CD14-positive monocyte (primary cell): ENCODE measurements at regions not wholly inside any gene's neighbourhood (a gene's known extent, or its start where the extent isn't known, plus 50 kb on each side); places are given as distances from the start of the nearest gene placed in this dataset.

ENCODE experiments used
- DNase-seq, 3 donors: peaks; one replicate each; pipeline ENCODE4 v3.0.0-alpha.2; 2011 to 2022
- H2AFZ ChIP-seq: 2 replicates; pipeline ENCODE4 v1.6.0; 2012; ENCODE audit warnings: mild to moderate bottlenecking, low read depth, low read length, inconsistent platforms; ENCODE audit not compliant: insufficient read depth, poor library complexity, severe bottlenecking
- H3K27ac ChIP-seq, 2 donors: 1 replicate in 1 of 2; 2 replicates in 1 of 2; pipeline ENCODE4 v1.5.1; 2012 to 2013; ENCODE audit warnings: low read length in 2 of 2, control low read depth in 1 of 2, inconsistent platforms in 1 of 2, low read depth in 1 of 2, mild to moderate bottlenecking in 1 of 2
- H3K27me3 ChIP-seq, 2 donors: one replicate each; pipeline versions ENCODE4 v1.6.0 to v1.6.1; 2011 to 2013; ENCODE audit warnings: low read length in 2 of 2; ENCODE audit not compliant: control insufficient read depth in 2 of 2, insufficient read depth in 2 of 2
- H3K36me3 ChIP-seq, 2 donors: replicated peaks in 1 of 2; 1 replicate in 1 of 2; 2 replicates in 1 of 2; pipeline versions ENCODE4 v1.5.1 to v1.6.1; 2012 to 2013; ENCODE audit warnings: low read length in 2 of 2, control low read depth in 1 of 2, inconsistent platforms in 1 of 2, mild to moderate bottlenecking in 1 of 2; ENCODE audit not compliant: insufficient read depth in 2 of 2, control insufficient read depth in 1 of 2
- H3K4me1 ChIP-seq, 2 donors: 1 replicate in 1 of 2; 2 replicates in 1 of 2; pipeline versions ENCODE4 v1.5.1 to v1.6.1; 2012 to 2013; ENCODE audit warnings: low read length in 2 of 2, control low read depth in 1 of 2, inconsistent platforms in 1 of 2, mild to moderate bottlenecking in 1 of 2, moderate library complexity in 1 of 2; ENCODE audit not compliant: insufficient read depth in 2 of 2, control insufficient read depth in 1 of 2
- H3K4me2 ChIP-seq: replicated peaks from 2 replicates; pipeline ENCODE3; 2012; ENCODE audit warnings: low read length, moderate library complexity, mild to moderate bottlenecking; ENCODE audit not compliant: poor library complexity, severe bottlenecking; ENCODE audit errors: extremely low read depth
- H3K4me3 ChIP-seq, 3 experiments: fragments of 200-600 bp in 1 of 3; sonication (generic) in 1 of 3; replicated peaks in 1 of 3; 1 replicate in 2 of 3; 2 replicates in 1 of 3; pipeline ENCODE4 v1.5.1; 2011 to 2013; ENCODE audit warnings: low read length in 3 of 3, mild to moderate bottlenecking in 3 of 3, control low read depth in 2 of 3, low read depth in 2 of 3, inconsistent platforms in 1 of 3, moderate library complexity in 1 of 3
- H3K79me2 ChIP-seq: 2 replicates; pipeline ENCODE4 v1.6.0; 2012; ENCODE audit warnings: mild to moderate bottlenecking, control low read depth, inconsistent platforms, low read length, moderate library complexity; ENCODE audit not compliant: insufficient read depth
- H3K9ac ChIP-seq: 2 replicates; pipeline ENCODE4 v1.6.0; 2017; ENCODE audit warnings: low read length, mild to moderate bottlenecking; ENCODE audit not compliant: insufficient read depth, poor library complexity, severe bottlenecking
- H3K9me3 ChIP-seq, 2 donors: replicated peaks in 1 of 2; 1 replicate in 1 of 2; 2 replicates in 1 of 2; pipeline versions ENCODE4 v1.5.1 to v1.6.1; 2012 to 2013; ENCODE audit warnings: low read length in 2 of 2, control low read depth in 1 of 2; ENCODE audit not compliant: control insufficient read depth in 1 of 2, insufficient read depth in 1 of 2
- H4K20me1 ChIP-seq: 2 replicates; pipeline ENCODE4 v1.6.0; 2012; ENCODE audit warnings: mild to moderate bottlenecking, low read length, control low read depth, moderate library complexity; ENCODE audit not compliant: insufficient read depth
- H3K27ac Mint-ChIP-seq, 7 donors: one replicate each; pipeline ENCODE4 v1.8.0; 2020; ENCODE audit warnings: mild to moderate bottlenecking in 7 of 7, mixed read lengths in 7 of 7, moderate library complexity in 6 of 7, inconsistent platforms in 2 of 7
- H3K27me3 Mint-ChIP-seq, 3 donors: one replicate each; pipeline ENCODE4 v1.8.0; 2021 to 2022; ENCODE audit warnings: low read depth in 3 of 3, mild to moderate bottlenecking in 3 of 3, mixed read lengths in 3 of 3, moderate library complexity in 3 of 3, inconsistent platforms in 1 of 3
- H3K36me3 Mint-ChIP-seq, 2 donors: one replicate each; pipeline ENCODE4 v1.8.0; 2020; ENCODE audit warnings: mixed read lengths in 2 of 2, inconsistent platforms in 1 of 2, mild to moderate bottlenecking in 1 of 2
- H3K4me1 Mint-ChIP-seq: one replicate; pipeline ENCODE4 v1.8.0; 2020; ENCODE audit warnings: mild to moderate bottlenecking, mixed read lengths
- H3K4me3 Mint-ChIP-seq, 2 donors: one replicate each; pipeline ENCODE4 v1.8.0; 2020; ENCODE audit warnings: mild to moderate bottlenecking in 2 of 2, mixed read lengths in 2 of 2, moderate library complexity in 1 of 2
- H3K9me3 Mint-ChIP-seq, 7 donors: one replicate each; pipeline ENCODE4 v1.8.0; 2020 to 2022; ENCODE audit warnings: mixed read lengths in 7 of 7, mild to moderate bottlenecking in 6 of 7, moderate library complexity in 6 of 7, inconsistent platforms in 2 of 7
- CTCF ChIP-seq: fragments of 200-600 bp; IDR thresholded peaks from one replicate; pipeline ENCODE4 v1.8.0; 2022; ENCODE audit warnings: antibody characterized with exemption, mild to moderate bottlenecking
- WGBS: methylation state at CpG from one replicate; pipeline ENCODE4 v1.1.5; 2013; ENCODE audit warnings: missing lambda C conversion rate; ENCODE audit not compliant: insufficient coverage; 5-methylcytosine and 5-hydroxymethylcytosine counted together
- intact Hi-C, 2 donors: fragments of 100-400 bp; cut with micrococcal nuclease; formaldehyde crosslinking; loops; one replicate each; pipeline versions ENCODE4 v1.15.0 to v1.15.1; 2023

- no peak for TF ChIP-seq CTCF
- H3K9me3 Mint-ChIP-seq: peaks cover 21 to 48% (median 32%) of the 10 kb centered on the region in 7 donors
- Histone ChIP-seq H3K27ac (no peak overlapping the region), H3K4me1 (peaks cover 13 to 16% of the 10 kb centered on the region in 2 donors), H3K27me3 (no peaks in the 10 kb centered on the region), H3K4me3 (peak overlapping the region in 1 of 3 experiments; percentile 1), H3K4me2 (no peak overlapping the region), H4K20me1 (no peaks in the 10 kb centered on the region), H3K36me3 (no peaks in the 10 kb centered on the region), H2AFZ (no peak overlapping the region), H3K79me2 (no peaks in the 10 kb centered on the region), H3K9ac (no peak overlapping the region), H3K9me3 (peaks cover 33 to 40% of the 10 kb centered on the region in 2 donors)
- H3K36me3 Mint-ChIP-seq: no peaks in the 10 kb centered on the region
- H3K27me3 Mint-ChIP-seq: peaks cover 0 to 4% (median 0%) of the 10 kb centered on the region in 3 donors
- peaks cover 15% of the 10 kb centered on the region for H3K4me1 Mint-ChIP-seq
- intact Hi-C loops: no loop called here
- no peak for DNase-seq
- H3K4me3 Mint-ChIP-seq: no peak overlapping the region
- WGBS: 100% methylated on average over 2 of the region's 2 CpGs
- H3K27ac Mint-ChIP-seq: peak overlapping the region in 3 of 7 donors; percentile 20 to 67 (median 48)
Measured at GRCh38 chr21:25500598-25500997, 106.7 kb downstream of the MRPL39 start.

DNA sequence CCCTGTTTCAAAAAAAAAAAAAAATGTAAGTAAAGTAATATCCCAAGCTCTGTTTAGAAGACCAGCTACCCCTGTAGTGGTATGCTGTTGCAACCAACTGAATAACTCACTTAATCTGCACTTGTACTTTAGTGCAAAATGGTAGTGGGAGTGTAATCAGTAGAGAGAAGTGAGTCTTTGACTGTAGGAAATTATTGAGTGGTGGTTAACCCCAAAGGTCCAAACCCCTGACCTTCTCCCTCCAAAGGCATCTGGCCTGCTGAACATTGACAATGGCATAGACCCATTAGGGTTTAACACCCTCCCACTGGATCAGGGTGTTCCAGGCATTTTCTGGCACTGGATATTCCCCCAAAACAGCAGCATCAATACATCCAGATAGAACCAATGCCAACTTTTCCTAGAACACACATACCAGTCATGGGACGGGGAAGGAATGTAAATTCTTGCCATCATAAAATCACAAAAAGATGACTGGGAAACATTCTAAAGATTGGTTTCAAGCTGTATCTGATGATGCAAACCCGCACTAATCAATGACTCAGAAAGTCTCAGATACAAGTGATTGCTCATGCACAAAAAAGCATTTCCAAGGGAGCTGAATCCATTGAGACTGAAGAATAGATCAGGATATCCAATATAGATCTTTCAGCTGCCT lies 110.3 kb downstream of the MRPL39 start:
- peaks cover 6 to 8% of the 10 kb centered on the region in 2 donors for H3K4me1 ChIP-seq
- peaks cover 20 to 22% of the 10 kb centered on the region in 2 donors for H3K9me3 ChIP-seq
- no peaks in the 10 kb centered on the region for H3K36me3 ChIP-seq
- Mint-ChIP-seq H3K27me3 (no peaks in the 10 kb centered on the region), H3K36me3 (no peaks in the 10 kb centered on the region), H3K27ac (no peak overlapping the region), H3K9me3 (peaks cover 12 to 37% (median 21%) of the 10 kb centered on the region in 7 donors), H3K4me1 (peaks cover 7% of the 10 kb centered on the region), H3K4me3 (no peak overlapping the region)
- no peaks in the 10 kb centered on the region for H3K79me2 ChIP-seq
- no peak overlapping the region for H3K4me2 ChIP-seq
- intact Hi-C loops: no loop called here
- no peak overlapping the region for H2AFZ ChIP-seq
- H3K9ac ChIP-seq: no peak overlapping the region
- DNase-seq: no peak
- no peak overlapping the region for H3K27ac ChIP-seq
- H3K27me3 ChIP-seq: no peaks in the 10 kb centered on the region
- 100% methylated on average over 1 of the region's 2 CpGs for WGBS
- H3K4me3 ChIP-seq: no peak overlapping the region
- H4K20me1 ChIP-seq: no peaks in the 10 kb centered on the region
- TF ChIP-seq CTCF: no peak
